AG04450 (cell line): ENCODE measurements at regions not wholly inside any gene's neighbourhood (a gene's known extent, or its start where the extent isn't known, plus 50 kb on each side); places are given as distances from the start of the nearest gene placed in this dataset.
A peak's percentile ranks its signal among the peaks of the same experiment; 100 is the strongest.
"Not testable (repeated sequence)": the region's sequence is repeated elsewhere in the genome, so short reads cannot be mapped to it uniquely, and the experiment has no call there.

Experiments
- CTCF ChIA-PET: fragments of 300-600, 350-600 bp; formaldehyde crosslinking; extraction: SDS; loops from one replicate; lab custom pipeline; 2022; ENCODE audit warnings: antibody characterized with exemption, inconsistent platforms; lab: Charles Lee
- POLR2A ChIA-PET: fragments of 350-600 bp; formaldehyde crosslinking; extraction: SDS; loops from one replicate; lab custom pipeline; 2021; ENCODE audit warnings: antibody characterized with exemption, inconsistent platforms; lab: Yijun Ruan, JAX
- DNase-seq: peaks from one replicate; pipeline ENCODE4 v3.0.0-alpha.2; 2011; ENCODE audit warnings: low read depth, low spot score
- H3K27ac ChIP-seq: one replicate; pipeline ENCODE4 v1.5.1; 2012; ENCODE audit warnings: low read depth, low read length, control low read depth
- H3K27me3 ChIP-seq: one replicate; pipeline ENCODE4 v1.6.0; 2012; ENCODE audit warnings: low read length; ENCODE audit not compliant: control insufficient read depth, insufficient read depth
- H3K4me3 ChIP-seq: 2 replicates; pipeline ENCODE4 v1.5.1; 2011; ENCODE audit warnings: mild to moderate bottlenecking, low read depth, low read length, control low read depth
- H3K9me3 ChIP-seq: 2 replicates; pipeline ENCODE4 v1.5.1; 2012; ENCODE audit warnings: low read length; ENCODE audit not compliant: control insufficient read depth, insufficient read depth
- CTCF ChIP-seq: IDR thresholded peaks from 2 replicates; pipeline ENCODE4 v1.5.1; 2011; ENCODE audit warnings: low read depth, low read length, control low read depth, inconsistent platforms

- CTCF ChIA-PET, result interaction anchor here (1.0 kb wide), 1 partner anchor 28 kb away, joined by 5 read pairs; no protein-coding TSS in a partner anchor
- Histone ChIP-seq H3K27ac (peak overlapping the region; percentile 93), H3K9me3 (no peaks in the 10 kb centered on the region), H3K4me3 (no peak overlapping the region), H3K27me3 (no peaks in the 10 kb centered on the region)
- no peak for DNase-seq
- TF ChIP-seq CTCF, result no peak
- POLR2A ChIA-PET, result interaction anchor here (0.7 to 1.2 kb wide), 2 partner anchors 19 to 28 kb away, joined by 4 to 6 read pairs; no protein-coding TSS in a partner anchor
Observed at GRCh38 chrX:3520982-3521381, 174.5 kb upstream of the MXRA5 start.

DNA sequence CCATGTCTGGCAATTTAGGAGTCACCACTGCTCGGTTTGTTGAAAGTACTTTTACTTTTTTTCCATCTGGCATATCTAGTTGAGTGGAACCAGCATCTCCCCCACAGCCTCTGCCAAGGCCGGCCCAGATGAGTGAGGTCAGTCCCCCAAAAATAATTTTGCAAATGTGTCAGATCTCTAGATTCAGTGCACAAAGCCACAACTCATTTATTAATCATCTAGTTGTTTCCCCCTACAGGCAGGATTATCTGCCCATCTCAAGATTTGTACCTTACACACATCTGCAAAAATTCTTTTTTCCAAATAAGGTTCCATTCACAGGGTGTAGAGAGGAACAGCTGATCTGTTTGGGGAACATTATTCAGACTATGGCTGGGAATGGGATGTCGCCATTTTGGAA is 174.0 kb upstream of the MXRA5 start:
- no peak for TF ChIP-seq CTCF

DNA sequence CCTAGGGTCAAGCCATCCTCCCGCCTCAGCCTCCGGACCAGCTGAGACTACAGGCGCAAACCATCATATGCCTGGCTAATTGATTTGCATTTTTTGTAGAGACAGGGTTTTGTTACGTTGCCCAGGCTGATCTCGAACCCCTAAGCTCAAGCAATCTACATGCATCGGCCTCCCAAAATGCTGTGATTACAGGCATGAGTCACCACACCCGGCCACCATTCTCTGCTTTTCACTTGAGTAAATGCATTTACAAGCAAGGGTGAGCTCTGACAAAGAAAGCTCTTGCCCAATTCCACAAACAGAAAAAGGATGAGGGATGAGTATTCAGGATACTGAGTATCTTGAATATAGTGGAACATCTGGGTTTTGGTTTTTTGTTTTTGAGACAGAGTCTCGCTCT is 172.9 kb upstream of the MXRA5 start:
- H3K9me3 ChIP-seq, DNase-seq, CTCF ChIA-PET, H3K27me3 ChIP-seq, H3K4me3 ChIP-seq: not testable (repeated sequence)
- H3K27ac ChIP-seq, result peak overlapping the region; percentile 86
- POLR2A ChIA-PET, result interaction anchor here (0.8 kb wide), 1 partner anchor 30 kb away, joined by 4 read pairs; no protein-coding TSS in a partner anchor

More for the DNA sequence above, 174.0 kb upstream of the MXRA5 start:
- Histone ChIP-seq H3K9me3 (no peaks in the 10 kb centered on the region), H3K27me3 (no peaks in the 10 kb centered on the region), H3K4me3 (no peak overlapping the region), H3K27ac (peak overlapping the region; percentile 93)
- ChIA-PET CTCF (no interaction called here), POLR2A (interaction anchor here (1.2 kb wide), 1 partner anchor 29 kb away, joined by 6 read pairs; no protein-coding TSS in a partner anchor)
- no peak for DNase-seq

GRCh38 chrX:3518870-3519269 is 172.4 kb upstream of the MXRA5 start:
- Histone ChIP-seq H3K27ac (peak overlapping the region; percentile 86), H3K9me3 (no peaks in the 10 kb centered on the region), H3K27me3 (no peaks in the 10 kb centered on the region), H3K4me3 (no peak overlapping the region)
- peak; percentile 78 for DNase-seq
- TF ChIP-seq CTCF, result no peak
- POLR2A ChIA-PET, result interaction anchor here (0.8 kb wide), 1 partner anchor 30 kb away, joined by 4 read pairs; no protein-coding TSS in a partner anchor
- CTCF ChIA-PET, result no interaction called here

- Histone ChIP-seq H3K9me3 (no peaks in the 10 kb centered on the region), H3K4me3 (no peak overlapping the region), H3K27me3 (no peaks in the 10 kb centered on the region), H3K27ac (no peak overlapping the region)
- TF ChIP-seq CTCF, result no peak
- no peak for DNase-seq
- CTCF ChIA-PET, result no interaction called here
- POLR2A ChIA-PET, result no interaction called here
Observed at GRCh38 chrX:3516051-3516541, 169.6 kb upstream of the MXRA5 start.
